ENCODE measurements at regions not wholly inside any gene's neighbourhood (a gene's known extent, or its start where the extent isn't known, plus 50 kb on each side); places are given as distances from the start of the nearest gene placed in this dataset.

- H3K79me2 ChIP-seq (ENCODE audit: insufficient read depth, low read depth), result no peaks in the 10 kb centered on the region
- no peak overlapping the region for H3K27ac ChIP-seq
- H3K36me3 ChIP-seq (ENCODE audit: insufficient read depth), result no peaks in the 10 kb centered on the region
- H3K4me1 ChIP-seq (ENCODE audit: low read depth, poor library complexity, severe bottlenecking), result no peaks in the 10 kb centered on the region
- no peak overlapping the region for H3K9ac ChIP-seq
- H3K27me3 ChIP-seq (ENCODE audit: insufficient read depth, low read depth), result no peaks in the 10 kb centered on the region
- H3K4me2 ChIP-seq, result no peak overlapping the region
- H2AFZ ChIP-seq (ENCODE audit: low read depth), result no peak overlapping the region
- no peak overlapping the region for H3K4me3 ChIP-seq (IDR thresholded peaks at IDR 0.05; ENCODE audit: insufficient read depth, low read depth, low read length)
- no peaks in the 10 kb centered on the region for H4K20me1 ChIP-seq (ENCODE audit: insufficient read depth)
- TF ChIP-seq, protein P1, sequence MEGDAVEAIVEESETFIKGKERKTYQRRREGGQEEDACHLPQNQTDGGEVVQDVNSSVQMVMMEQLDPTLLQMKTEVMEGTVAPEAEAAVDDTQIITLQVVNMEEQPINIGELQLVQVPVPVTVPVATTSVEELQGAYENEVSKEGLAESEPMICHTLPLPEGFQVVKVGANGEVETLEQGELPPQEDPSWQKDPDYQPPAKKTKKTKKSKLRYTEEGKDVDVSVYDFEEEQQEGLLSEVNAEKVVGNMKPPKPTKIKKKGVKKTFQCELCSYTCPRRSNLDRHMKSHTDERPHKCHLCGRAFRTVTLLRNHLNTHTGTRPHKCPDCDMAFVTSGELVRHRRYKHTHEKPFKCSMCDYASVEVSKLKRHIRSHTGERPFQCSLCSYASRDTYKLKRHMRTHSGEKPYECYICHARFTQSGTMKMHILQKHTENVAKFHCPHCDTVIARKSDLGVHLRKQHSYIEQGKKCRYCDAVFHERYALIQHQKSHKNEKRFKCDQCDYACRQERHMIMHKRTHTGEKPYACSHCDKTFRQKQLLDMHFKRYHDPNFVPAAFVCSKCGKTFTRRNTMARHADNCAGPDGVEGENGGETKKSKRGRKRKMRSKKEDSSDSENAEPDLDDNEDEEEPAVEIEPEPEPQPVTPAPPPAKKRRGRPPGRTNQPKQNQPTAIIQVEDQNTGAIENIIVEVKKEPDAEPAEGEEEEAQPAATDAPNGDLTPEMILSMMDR (conservative IDR thresholded peaks at IDR 0.05; ENCODE audit: low read depth, low read length), result no peak
Measured at GRCh38 chrX:114087543-114087942, 496.3 kb upstream of the HTR2C start.

GRCh38 chrX:114077773-114078172 lies 506.1 kb upstream of the HTR2C start:
- H4K20me1 ChIP-seq (ENCODE audit: insufficient read depth), result no peaks in the 10 kb centered on the region
- TF ChIP-seq, protein P1 (conservative IDR thresholded peaks at IDR 0.05; ENCODE audit: low read depth, low read length), result no peak
- H3K36me3 ChIP-seq (ENCODE audit: insufficient read depth), result no peaks in the 10 kb centered on the region
- no peak overlapping the region for H3K27ac ChIP-seq
- no peaks in the 10 kb centered on the region for H3K4me1 ChIP-seq (ENCODE audit: low read depth, poor library complexity, severe bottlenecking)
- no peaks in the 10 kb centered on the region for H3K27me3 ChIP-seq (ENCODE audit: insufficient read depth, low read depth)
- no peak overlapping the region for H3K9ac ChIP-seq
- H2AFZ ChIP-seq (ENCODE audit: low read depth), result no peak overlapping the region
- H3K4me2 ChIP-seq, result no peak overlapping the region
- H3K79me2 ChIP-seq (ENCODE audit: insufficient read depth, low read depth), result no peaks in the 10 kb centered on the region
- no peak overlapping the region for H3K4me3 ChIP-seq (IDR thresholded peaks at IDR 0.05; ENCODE audit: insufficient read depth, low read depth, low read length)

DNA sequence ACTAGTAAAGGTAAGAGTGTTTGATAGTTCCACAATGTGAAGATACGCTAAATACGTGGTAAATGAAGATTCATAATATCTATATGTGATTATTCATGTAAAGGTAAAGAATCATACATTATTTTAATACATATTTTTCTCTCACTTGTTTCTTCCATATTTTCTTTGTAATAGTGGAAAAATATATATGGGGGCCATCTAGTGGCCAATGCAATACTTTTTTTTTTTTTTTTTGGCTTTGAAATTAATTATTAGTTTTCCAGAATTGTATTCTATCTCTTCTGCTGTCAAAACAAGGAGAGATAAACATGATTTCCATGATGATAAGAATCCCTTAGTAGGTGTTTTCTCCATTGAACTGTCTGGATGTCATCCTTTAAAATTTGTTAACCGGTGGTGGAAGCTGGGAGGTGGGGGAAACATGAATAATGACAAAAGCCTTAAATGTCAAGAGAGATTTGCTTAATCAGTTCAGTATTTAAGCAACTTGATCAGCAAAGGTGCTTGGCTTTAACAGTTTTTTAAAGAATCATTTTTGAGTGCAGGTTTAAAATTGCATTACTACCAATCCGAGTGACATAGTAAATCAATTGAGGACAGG lies 508.7 kb upstream of the HTR2C start:
- TF ChIP-seq, protein P1 (conservative IDR thresholded peaks at IDR 0.05; ENCODE audit: low read depth, low read length), result peak; percentile 52
- H4K20me1 ChIP-seq (ENCODE audit: insufficient read depth), result no peaks in the 10 kb centered on the region
- no peak overlapping the region for H3K4me3 ChIP-seq (IDR thresholded peaks at IDR 0.05; ENCODE audit: insufficient read depth, low read depth, low read length)
- no peaks in the 10 kb centered on the region for H3K27me3 ChIP-seq (ENCODE audit: insufficient read depth, low read depth)
- H3K27ac ChIP-seq, result no peak overlapping the region
- H3K9ac ChIP-seq, result no peak overlapping the region
- no peaks in the 10 kb centered on the region for H3K4me1 ChIP-seq (ENCODE audit: low read depth, poor library complexity, severe bottlenecking)
- H2AFZ ChIP-seq (ENCODE audit: low read depth), result no peak overlapping the region
- H3K36me3 ChIP-seq (ENCODE audit: insufficient read depth), result no peaks in the 10 kb centered on the region
- H3K4me2 ChIP-seq, result no peak overlapping the region
- no peaks in the 10 kb centered on the region for H3K79me2 ChIP-seq (ENCODE audit: insufficient read depth, low read depth)

GRCh38 chrX:114073926-114074325 lies 510.0 kb upstream of the HTR2C start:
- Histone ChIP-seq H3K27me3 (ENCODE audit: insufficient read depth, low read depth) (no peaks in the 10 kb centered on the region), H3K9ac (no peak overlapping the region), H3K36me3 (ENCODE audit: insufficient read depth) (no peaks in the 10 kb centered on the region), H3K4me3 (IDR thresholded peaks at IDR 0.05; ENCODE audit: insufficient read depth, low read depth, low read length) (no peak overlapping the region), H3K27ac (no peak overlapping the region), H3K79me2 (ENCODE audit: insufficient read depth, low read depth) (no peaks in the 10 kb centered on the region), H3K4me1 (ENCODE audit: low read depth, poor library complexity, severe bottlenecking) (no peaks in the 10 kb centered on the region), H2AFZ (ENCODE audit: low read depth) (no peak overlapping the region), H3K4me2 (no peak overlapping the region), H4K20me1 (ENCODE audit: insufficient read depth) (no peaks in the 10 kb centered on the region)
- TF ChIP-seq, protein P1 (conservative IDR thresholded peaks at IDR 0.05; ENCODE audit: low read depth, low read length), result no peak
